Erythroblast (primary cell): ENCODE measurements at regions not wholly inside any gene's neighbourhood (a gene's known extent, or its start where the extent isn't known, plus 50 kb on each side); places are given as distances from the start of the nearest gene placed in this dataset.

Source experiments
- GATA1 ChIP-seq: IDR thresholded peaks from 2 replicates; pipeline ENCODE4 v1.6.1; 2011; ENCODE audit warnings: low read depth, mild to moderate bottlenecking, control low read depth, low read length, moderate library complexity
- POLR2A ChIP-seq: IDR thresholded peaks from 2 replicates; pipeline ENCODE4 v1.6.1; 2011; ENCODE audit warnings: mild to moderate bottlenecking, low read length

DNA sequence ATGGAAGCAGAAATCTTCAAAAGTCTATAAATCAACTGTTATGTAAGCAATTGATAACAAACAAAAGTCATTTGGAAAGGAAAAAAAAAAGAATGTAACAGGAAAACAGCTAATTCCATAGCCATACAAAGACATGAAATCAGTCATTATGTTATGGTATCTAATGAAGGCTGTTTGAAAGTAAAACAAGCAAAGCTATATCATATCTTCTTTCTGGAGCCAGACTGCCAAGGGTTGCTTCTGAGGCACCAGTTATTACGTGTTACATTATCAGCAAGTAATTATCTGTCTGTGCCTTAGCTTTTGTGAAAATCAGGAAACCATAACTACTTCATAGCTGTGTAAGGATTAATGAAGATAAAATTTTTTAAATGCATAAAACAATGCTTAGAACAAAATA, 480.2 kb downstream of the FAT4 start:
- TF ChIP-seq GATA1 (no peak), POLR2A (no peak)
